GM12873 (cell line): ENCODE measurements at regions not wholly inside any gene's neighbourhood (a gene's known extent, or its start where the extent isn't known, plus 50 kb on each side); places are given as distances from the start of the nearest gene placed in this dataset.

Source experiments
- CTCF ChIP-seq: IDR thresholded peaks from 2 replicates; pipeline ENCODE4 v1.5.1; 2012; ENCODE audit warnings: low read depth, mild to moderate bottlenecking, moderate library complexity, low read length, control low read depth; ENCODE audit not compliant: insufficient read depth; ENCODE audit errors: missing control alignments

- no peak for TF ChIP-seq CTCF
Observed at GRCh38 chr1:87512431-87512830, 183.8 kb downstream of the LMO4 start.

GRCh38 chr1:87513255-87513654 is 184.6 kb downstream of the LMO4 start:
- TF ChIP-seq CTCF, result no peak

- no peak for TF ChIP-seq CTCF
Observed at GRCh38 chr1:87513966-87514660, 185.4 kb downstream of the LMO4 start.

GRCh38 chr1:87515781-87516180 is 187.1 kb downstream of the LMO4 start:
- TF ChIP-seq CTCF, result no peak

GRCh38 chr1:87518794-87519193 is 190.1 kb downstream of the LMO4 start:
- TF ChIP-seq CTCF, result no peak

GRCh38 chr1:87521452-87521851 is 192.8 kb downstream of the LMO4 start:
- no peak for TF ChIP-seq CTCF

GRCh38 chr1:87523466-87523865 is 194.8 kb downstream of the LMO4 start:
- TF ChIP-seq CTCF, result no peak
